Spinal cord (tissue), 9 donors: ENCODE measurements at regions not wholly inside any gene's neighbourhood (a gene's known extent, or its start where the extent isn't known, plus 50 kb on each side); places are given as distances from the start of the nearest gene placed in this dataset.
"Not testable (repeated sequence)": the region's sequence is repeated elsewhere in the genome, so short reads cannot be mapped to it uniquely, and the experiment has no call there.

ENCODE experiments used
- DNase-seq, 6 donors: peaks; one replicate each; pipeline versions ENCODE4 v3.0.0 to v3.0.0-alpha.2; 2013 to 2015; ENCODE audit warnings: low spot score in 6 of 6, low read depth in 4 of 6
- H3K27ac ChIP-seq: one replicate; pipeline ENCODE4 v1.5.1; 2013; ENCODE audit warnings: low read depth, low read length, control low read depth
- H3K27me3 ChIP-seq: one replicate; pipeline ENCODE4 v1.6.1; 2013; ENCODE audit warnings: low read length; ENCODE audit not compliant: control insufficient read depth, insufficient read depth
- H3K36me3 ChIP-seq: one replicate; pipeline ENCODE4 v1.6.1; 2013; ENCODE audit warnings: low read length; ENCODE audit not compliant: control insufficient read depth, insufficient read depth
- H3K4me1 ChIP-seq: one replicate; pipeline ENCODE4 v1.6.1; 2013; ENCODE audit warnings: low read length; ENCODE audit not compliant: control insufficient read depth, insufficient read depth
- H3K4me3 ChIP-seq: one replicate; pipeline ENCODE4 v1.5.1; 2013; ENCODE audit warnings: low read depth, low read length, control low read depth
- H3K9me3 ChIP-seq: one replicate; pipeline ENCODE4 v1.6.1; 2013; ENCODE audit warnings: low read length; ENCODE audit not compliant: control insufficient read depth, insufficient read depth
- WGBS: methylation state at CpG from one replicate; pipeline ENCODE4 v1.1.5; 2013; ENCODE audit warnings: missing lambda C conversion rate; ENCODE audit not compliant: insufficient coverage; 5-methylcytosine and 5-hydroxymethylcytosine counted together
- donor health status: healthy.

DNA sequence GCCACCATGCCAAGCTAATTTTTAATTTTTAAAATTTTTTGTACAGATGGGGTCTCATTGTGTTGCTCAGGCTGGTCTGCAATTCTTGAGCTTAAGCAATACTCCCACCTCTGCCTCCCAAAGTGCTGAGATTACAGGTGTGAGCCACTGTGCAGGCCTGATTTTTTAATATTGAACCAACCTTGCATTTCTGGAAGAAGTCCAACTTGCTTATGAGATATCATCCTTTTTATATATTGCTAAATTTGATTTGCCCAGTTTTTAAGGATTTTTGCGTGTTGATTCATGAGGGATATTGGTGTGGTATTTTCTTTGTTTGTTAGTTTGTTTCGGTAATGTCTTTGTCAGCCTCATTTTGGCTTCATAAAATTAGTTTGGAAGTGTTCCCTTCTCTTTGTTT lies 196.4 kb downstream of the SEC14L1 start:
- Histone ChIP-seq H3K27me3 (no peaks in the 10 kb centered on the region), H3K36me3 (no peaks in the 10 kb centered on the region), H3K27ac (no peak overlapping the region), H3K9me3 (no peaks in the 10 kb centered on the region), H3K4me1 (no peaks in the 10 kb centered on the region), H3K4me3 (no peak overlapping the region)
- DNase-seq = no peak
- WGBS = 100% methylated on average over 1 of the region's 2 CpGs

GRCh38 chr17:77341069-77341541 lies 200.3 kb downstream of the SEC14L1 start:
- H3K36me3 ChIP-seq = no peaks in the 10 kb centered on the region
- H3K27ac ChIP-seq = no peak overlapping the region
- WGBS = 81% methylated on average over 4 of the region's 10 CpGs
- no peak overlapping the region for H3K4me3 ChIP-seq
- H3K4me1 ChIP-seq = no peaks in the 10 kb centered on the region
- H3K9me3 ChIP-seq = no peaks in the 10 kb centered on the region
- no peak for DNase-seq
- no peaks in the 10 kb centered on the region for H3K27me3 ChIP-seq

GRCh38 chr17:77342656-77342990 lies 201.9 kb downstream of the SEC14L1 start:
- 62% methylated on average over 5 of the region's 8 CpGs for WGBS
- H3K4me1 ChIP-seq, DNase-seq, H3K27ac ChIP-seq, H3K36me3 ChIP-seq, H3K9me3 ChIP-seq, H3K27me3 ChIP-seq, H3K4me3 ChIP-seq: not testable (repeated sequence)

DNA sequence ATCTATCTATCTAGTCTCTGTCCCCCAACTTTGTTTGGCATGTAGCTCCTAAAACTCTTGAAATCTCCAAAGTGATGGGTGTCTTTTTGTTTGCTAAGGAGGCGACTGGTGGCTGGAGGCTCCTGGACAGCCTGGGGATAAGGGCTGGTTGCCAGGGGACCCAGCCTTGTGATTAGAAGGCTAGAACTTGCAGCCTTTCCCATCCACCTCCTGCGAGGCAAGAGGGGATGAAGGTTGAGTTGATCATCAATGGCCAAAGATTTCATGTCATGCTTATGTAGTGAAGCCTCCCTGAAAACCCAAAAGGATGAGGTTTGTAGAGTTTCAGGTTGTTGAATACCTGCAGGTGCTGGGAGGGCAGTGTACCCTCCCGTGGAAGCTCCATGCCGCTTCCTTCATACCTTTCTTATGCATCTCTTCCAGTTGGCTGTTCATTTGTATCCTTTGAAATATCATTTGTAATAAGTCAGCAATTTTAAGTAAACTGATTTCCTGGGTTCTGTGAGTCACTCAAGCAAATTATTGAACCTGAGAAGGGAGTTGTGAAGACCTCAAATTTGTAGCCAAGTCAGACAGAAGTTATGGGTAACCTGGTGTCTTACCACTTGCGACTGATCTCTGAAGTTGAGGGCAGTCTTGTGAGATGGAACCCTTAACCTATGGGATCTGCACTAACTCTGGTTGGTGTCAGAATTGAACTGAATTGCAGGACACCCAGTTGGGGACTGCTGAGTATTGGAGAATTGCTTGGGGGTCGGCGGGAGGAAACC lies 202.4 kb downstream of the SEC14L1 start:
- no peaks in the 10 kb centered on the region for H3K4me1 ChIP-seq
- H3K27me3 ChIP-seq = no peaks in the 10 kb centered on the region
- H3K9me3 ChIP-seq = no peaks in the 10 kb centered on the region
- no peak overlapping the region for H3K4me3 ChIP-seq
- no peaks in the 10 kb centered on the region for H3K36me3 ChIP-seq
- H3K27ac ChIP-seq = no peak overlapping the region
- WGBS = 95% methylated on average over 4 of the region's 7 CpGs
- no peak for DNase-seq

- Histone ChIP-seq H3K27me3 (no peaks in the 10 kb centered on the region), H3K9me3 (no peaks in the 10 kb centered on the region), H3K4me3 (no peak overlapping the region), H3K36me3 (no peaks in the 10 kb centered on the region), H3K27ac (no peak overlapping the region), H3K4me1 (no peaks in the 10 kb centered on the region)
- no CpG with 5 or more reads among the region's 5 CpGs for whole genome bisulfite sequencing
- no peak for DNase-seq
Measured at GRCh38 chr17:77344038-77344437, 203.3 kb downstream of the SEC14L1 start.

DNA sequence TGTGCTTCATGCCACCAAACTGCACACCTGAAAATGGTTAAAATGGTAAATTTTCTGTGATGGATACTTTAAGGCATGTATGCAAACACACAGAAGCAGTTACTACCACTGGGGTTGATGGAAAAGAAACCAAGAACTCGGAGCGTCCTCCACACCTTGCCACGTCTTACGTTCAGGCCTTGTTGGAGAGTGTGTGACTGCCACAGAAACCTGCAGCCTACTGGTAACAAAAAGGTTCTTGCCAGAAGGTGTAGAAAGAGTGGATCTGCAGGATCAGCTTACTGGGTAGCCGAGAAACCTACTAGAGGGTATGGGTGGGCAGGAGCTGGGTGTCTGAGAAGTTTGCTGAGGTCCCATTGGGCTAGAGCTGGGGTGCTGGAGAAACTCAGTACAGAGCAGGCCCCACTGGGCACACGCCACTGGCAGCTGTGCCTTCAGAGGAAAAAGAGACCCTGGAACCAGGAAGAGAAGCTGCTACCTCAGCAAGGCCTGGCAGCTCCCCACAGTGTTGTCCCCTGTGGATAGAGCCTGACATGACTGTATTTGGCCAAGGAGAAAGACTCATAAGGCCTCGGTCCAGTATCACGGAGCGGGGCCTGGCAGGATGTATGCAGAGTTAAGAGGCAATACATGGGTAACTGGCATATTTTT lies 204.6 kb downstream of the SEC14L1 start:
- H3K9me3 ChIP-seq = no peaks in the 10 kb centered on the region
- H3K27ac ChIP-seq = no peak overlapping the region
- H3K27me3 ChIP-seq = no peaks in the 10 kb centered on the region
- DNase-seq = no peak
- peaks cover 5% of the 10 kb centered on the region for H3K4me1 ChIP-seq
- H3K36me3 ChIP-seq = no peaks in the 10 kb centered on the region
- no peak overlapping the region for H3K4me3 ChIP-seq
- 91% methylated on average over 9 of the region's 9 CpGs for WGBS

DNA sequence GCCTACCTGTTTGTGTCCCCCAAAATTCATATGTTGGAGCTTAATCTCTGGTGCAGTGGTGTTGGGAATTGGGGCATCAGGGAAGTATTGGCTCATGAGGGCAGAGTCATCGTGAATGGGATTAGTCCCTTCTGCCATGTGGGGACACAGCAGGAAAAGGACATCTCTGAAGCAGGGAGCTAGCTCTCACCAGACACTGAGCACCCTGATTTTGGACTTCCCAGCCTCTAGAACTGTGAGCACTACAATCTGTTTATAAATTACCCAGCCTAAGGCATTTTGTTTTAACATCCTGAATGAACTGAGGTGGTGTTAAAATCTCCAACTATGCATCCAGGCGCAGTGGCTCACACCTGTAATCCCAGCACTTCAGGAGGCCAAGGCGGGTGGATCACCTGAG lies 206.0 kb downstream of the SEC14L1 start:
- Histone ChIP-seq H3K27me3 (no peaks in the 10 kb centered on the region), H3K27ac (no peak overlapping the region), H3K4me3 (no peak overlapping the region), H3K4me1 (peaks cover 18% of the 10 kb centered on the region), H3K36me3 (no peaks in the 10 kb centered on the region), H3K9me3 (no peaks in the 10 kb centered on the region)
- 100% methylated on average over 1 of the region's 3 CpGs for WGBS
- DNase-seq = no peak

DNA sequence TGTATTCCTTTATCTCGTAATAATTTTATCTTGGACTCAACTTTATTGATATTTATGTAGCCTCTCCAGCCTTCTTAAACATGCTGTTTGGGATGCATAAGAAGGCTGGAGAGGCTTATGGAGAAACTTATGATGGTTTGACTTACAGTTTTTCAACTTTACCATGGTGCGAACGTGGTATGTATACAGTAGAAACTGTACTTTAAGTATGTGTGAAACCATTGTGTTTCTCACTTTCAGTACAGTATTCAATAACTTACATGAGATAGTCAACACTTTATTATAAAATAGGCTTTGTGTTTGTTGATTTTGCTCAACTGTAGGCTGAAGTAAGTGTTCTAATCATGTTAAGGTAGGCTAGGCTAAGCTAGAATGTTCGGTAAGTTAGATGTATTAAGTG lies 206.8 kb downstream of the SEC14L1 start:
- Histone ChIP-seq H3K9me3 (no peaks in the 10 kb centered on the region), H3K4me1 (peaks cover 20% of the 10 kb centered on the region), H3K36me3 (no peaks in the 10 kb centered on the region), H3K27ac (no peak overlapping the region), H3K4me3 (no peak overlapping the region), H3K27me3 (no peaks in the 10 kb centered on the region)
- no peak for DNase-seq
- no CpG with 5 or more reads among the region's 4 CpGs for WGBS

GRCh38 chr17:77349976-77350830 lies 209.4 kb downstream of the SEC14L1 start:
- no peak overlapping the region for H3K4me3 ChIP-seq
- peak in 1 of 6 donors; percentile 59 for DNase-seq
- WGBS = 100% methylated on average over 2 of the region's 12 CpGs
- H3K36me3 ChIP-seq = peaks cover 4% of the 10 kb centered on the region
- H3K27ac ChIP-seq = peak overlapping the region; percentile 21
- no peaks in the 10 kb centered on the region for H3K27me3 ChIP-seq
- peaks cover 20% of the 10 kb centered on the region for H3K4me1 ChIP-seq
- H3K9me3 ChIP-seq = no peaks in the 10 kb centered on the region
